Ovary (tissue), 7 donors: ENCODE measurements at regions not wholly inside any gene's neighbourhood (a gene's known extent, or its start where the extent isn't known, plus 50 kb on each side); places are given as distances from the start of the nearest gene placed in this dataset.

ENCODE experiments used
- DNase-seq, 5 donors: peaks; one replicate each; pipeline ENCODE4 v3.0.0-alpha.2; 2019 to 2020
- H3K27ac ChIP-seq, 2 donors: fragments of 200-600 bp; one replicate each; pipeline versions ENCODE4 v1.5.1 to v1.8.0; 2019 to 2022
- H3K27me3 ChIP-seq: fragments of 200-600 bp; one replicate; pipeline ENCODE4 v1.8.0; 2022
- H3K36me3 ChIP-seq: fragments of 200-600 bp; sonication (generic); one replicate; pipeline ENCODE4 v1.5.1; 2019
- H3K4me1 ChIP-seq: one replicate; pipeline ENCODE4 v1.8.1; 2013; ENCODE audit warnings: mild to moderate bottlenecking, moderate library complexity; ENCODE audit not compliant: insufficient read depth
- H3K4me3 ChIP-seq: fragments of 200-600 bp; sonication (generic); one replicate; pipeline ENCODE4 v1.5.1; 2017
- H3K9me3 ChIP-seq, 2 donors: fragments of 200-600 bp in 1 of 2; sonication (generic) in 1 of 2; one replicate each; pipeline versions ENCODE4 v1.5.1 to v1.8.1; 2013 to 2019; ENCODE audit warnings: mild to moderate bottlenecking in 1 of 2, moderate library complexity in 1 of 2
- CTCF ChIP-seq, 3 donors: fragments of 450-650 bp in 2 of 3; fragments of 200-600 bp in 1 of 3; IDR thresholded peaks; one replicate each; pipeline versions ENCODE4 v1.5.1 to v1.8.0; 2016 to 2022; ENCODE audit warnings: antibody characterized with exemption in 3 of 3, mild to moderate bottlenecking in 1 of 3
- EP300 ChIP-seq: sonication (generic); formaldehyde crosslinking; IDR thresholded peaks from one replicate; pipeline ENCODE4 v1.6.1; 2017; ENCODE audit warnings: antibody characterized with exemption
- POLR2A ChIP-seq: fragments of 450-650 bp; IDR thresholded peaks from one replicate; pipeline ENCODE4 v1.6.1; 2017; ENCODE audit warnings: antibody characterized with exemption, mild to moderate bottlenecking, moderate library complexity
- WGBS, 3 donors: extraction: QIAGEN DNeasy Blood & Tissue Kit in 1 of 3; methylation state at CpG; one replicate each; pipeline versions ENCODE4 v1.1.5 to v1.1.7; 2013 to 2017; 5-methylcytosine and 5-hydroxymethylcytosine counted together
- intact Hi-C, 4 donors: fragments of 100-400 bp; cut with DNase I; formaldehyde crosslinking; loops; one replicate each; pipeline versions ENCODE4 v1.11.0 to v1.15.1; 2022 to 2023
- donor health status: DM: no; HTN: no; CAD: no; lungs with moderate emphysema.
- donor health status: DM: no; HTN: no; CAD: no.
- donor health status: Bipolar disorder and iron deficiency.
- donor health status: DM: no; HTN: no; CAD: no.
- donor health status: DM: yes; HTN: yes; CAD: no.

GRCh38 chr3:174387736-174388135, 471.4 kb upstream of the NAALADL2 start:
- H3K36me3 ChIP-seq = no peaks in the 10 kb centered on the region
- no peaks in the 10 kb centered on the region for H3K4me1 ChIP-seq
- DNase-seq = no peak
- no peak for TF ChIP-seq POLR2A
- TF ChIP-seq CTCF (IDR thresholded peaks at IDR 0.05) = no peak
- TF ChIP-seq EP300 = no peak
- 96 to 98% (median 97%) methylated on average over 1 of the region's 1 CpG for WGBS, 3 donors
- intact Hi-C loops = no loop called here
- no peak overlapping the region for H3K27ac ChIP-seq
- H3K27me3 ChIP-seq = peaks cover 2% of the 10 kb centered on the region
- H3K9me3 ChIP-seq = no peaks in the 10 kb centered on the region
- no peak overlapping the region for H3K4me3 ChIP-seq

- TF ChIP-seq EP300 (no peak), CTCF (IDR thresholded peaks at IDR 0.05) (peak; percentile 25 to 33 (median 28))
- intact Hi-C loops = no loop called here
- Histone ChIP-seq H3K4me3 (no peak overlapping the region), H3K27ac (no peak overlapping the region), H3K36me3 (no peaks in the 10 kb centered on the region), H3K9me3 (no peaks in the 10 kb centered on the region), H3K27me3 (no peaks in the 10 kb centered on the region), H3K4me1 (no peaks in the 10 kb centered on the region)
- no peak for DNase-seq
Measured at GRCh38 chr3:174397848-174398247, 461.3 kb upstream of the NAALADL2 start.

- H3K36me3 ChIP-seq = no peaks in the 10 kb centered on the region
- WGBS, 3 donors = 30 to 69% (median 67%) methylated on average over 1 of the region's 1 CpG
- H3K4me1 ChIP-seq = no peaks in the 10 kb centered on the region
- intact Hi-C loops = no loop called here
- no peaks in the 10 kb centered on the region for H3K27me3 ChIP-seq
- H3K9me3 ChIP-seq = no peaks in the 10 kb centered on the region
- H3K4me3 ChIP-seq = no peak overlapping the region
- H3K27ac ChIP-seq = no peak overlapping the region
- TF ChIP-seq EP300 (no peak), CTCF (IDR thresholded peaks at IDR 0.05) (no peak), POLR2A (no peak)
- DNase-seq = no peak
Measured at GRCh38 chr3:174398761-174399160, 460.4 kb upstream of the NAALADL2 start.

- no peak overlapping the region for H3K4me3 ChIP-seq
- H3K4me1 ChIP-seq = no peaks in the 10 kb centered on the region
- H3K9me3 ChIP-seq = no peaks in the 10 kb centered on the region
- H3K27ac ChIP-seq = no peak overlapping the region
- no peaks in the 10 kb centered on the region for H3K36me3 ChIP-seq
- TF ChIP-seq POLR2A (no peak), EP300 (no peak), CTCF (IDR thresholded peaks at IDR 0.05) (no peak)
- H3K27me3 ChIP-seq = no peaks in the 10 kb centered on the region
- intact Hi-C loops = no loop called here
- no peak for DNase-seq
Measured at GRCh38 chr3:174403831-174404230, 455.3 kb upstream of the NAALADL2 start.

GRCh38 chr3:174408310-174408709, 450.8 kb upstream of the NAALADL2 start:
- no peaks in the 10 kb centered on the region for H3K36me3 ChIP-seq
- no peak overlapping the region for H3K27ac ChIP-seq
- intact Hi-C loops = no loop called here
- no peaks in the 10 kb centered on the region for H3K27me3 ChIP-seq
- H3K4me3 ChIP-seq = no peak overlapping the region
- TF ChIP-seq EP300 = no peak
- TF ChIP-seq CTCF (IDR thresholded peaks at IDR 0.05) = no peak
- TF ChIP-seq POLR2A = no peak
- H3K4me1 ChIP-seq = no peaks in the 10 kb centered on the region
- no peak for DNase-seq
- H3K9me3 ChIP-seq = no peaks in the 10 kb centered on the region
- 82 to 88% (median 85%) methylated on average over 14 of the region's 14 CpGs for WGBS, 3 donors
